Tibial nerve (tissue), 4 donors: ENCODE measurements at regions not wholly inside any gene's neighbourhood (a gene's known extent, or its start where the extent isn't known, plus 50 kb on each side); places are given as distances from the start of the nearest gene placed in this dataset.

Source experiments
- DNase-seq, 2 donors: peaks; one replicate each; pipeline ENCODE4 v3.0.0-alpha.2; 2019; ENCODE audit warnings: low spot score in 2 of 2
- H3K27ac ChIP-seq, 4 donors: fragments of 200-600 bp; sonication (generic) in 3 of 4; one replicate each; pipeline ENCODE4 v1.5.1; 2017 to 2019; ENCODE audit warnings: mild to moderate bottlenecking in 1 of 4
- H3K27me3 ChIP-seq, 2 donors: fragments of 200-600 bp; sonication (generic) in 1 of 2; one replicate each; pipeline versions ENCODE4 v1.5.1 to v1.6.0; 2017 to 2019
- H3K36me3 ChIP-seq, 3 donors: fragments of 200-600 bp; sonication (generic); one replicate each; pipeline ENCODE4 v1.5.1; 2018 to 2019
- H3K4me1 ChIP-seq, 4 donors: fragments of 200-600 bp; sonication (generic) in 3 of 4; one replicate each; pipeline ENCODE4 v1.5.1; 2017 to 2019
- H3K4me3 ChIP-seq, 4 donors: fragments of 200-600 bp; sonication (generic) in 3 of 4; one replicate each; pipeline ENCODE4 v1.5.1; 2017 to 2019; ENCODE audit warnings: mild to moderate bottlenecking in 1 of 4, moderate library complexity in 1 of 4
- H3K9me3 ChIP-seq, 4 donors: fragments of 200-600 bp; sonication (generic) in 3 of 4; one replicate each; pipeline ENCODE4 v1.5.1; 2017 to 2019
- EP300 ChIP-seq, 2 donors: sonication (generic); formaldehyde crosslinking; IDR thresholded peaks; one replicate each; pipeline ENCODE4 v1.6.1; 2017; ENCODE audit warnings: antibody characterized with exemption in 2 of 2, mild to moderate bottlenecking in 1 of 2
- POLR2A ChIP-seq, 2 donors: fragments of 450-650 bp; IDR thresholded peaks; one replicate each; pipeline ENCODE4 v1.6.1; 2017; ENCODE audit warnings: antibody characterized with exemption in 2 of 2, mild to moderate bottlenecking in 2 of 2, moderate library complexity in 2 of 2
- WGBS, 2 donors: methylation state at CpG; one replicate each; pipeline ENCODE4 v1.1.5; 2018; 5-methylcytosine and 5-hydroxymethylcytosine counted together
- TF ChIP-seq, protein P1 (sequence below), 5 experiments: fragments of 200-600 bp in 3 of 5; fragments of 450-650 bp in 2 of 5; sonication (generic) in 3 of 5; IDR thresholded peaks; one replicate each; pipeline ENCODE4 v1.5.1; 2016 to 2019; ENCODE audit warnings: antibody characterized with exemption in 5 of 5, mild to moderate bottlenecking in 3 of 5, moderate library complexity in 2 of 5

DNA sequence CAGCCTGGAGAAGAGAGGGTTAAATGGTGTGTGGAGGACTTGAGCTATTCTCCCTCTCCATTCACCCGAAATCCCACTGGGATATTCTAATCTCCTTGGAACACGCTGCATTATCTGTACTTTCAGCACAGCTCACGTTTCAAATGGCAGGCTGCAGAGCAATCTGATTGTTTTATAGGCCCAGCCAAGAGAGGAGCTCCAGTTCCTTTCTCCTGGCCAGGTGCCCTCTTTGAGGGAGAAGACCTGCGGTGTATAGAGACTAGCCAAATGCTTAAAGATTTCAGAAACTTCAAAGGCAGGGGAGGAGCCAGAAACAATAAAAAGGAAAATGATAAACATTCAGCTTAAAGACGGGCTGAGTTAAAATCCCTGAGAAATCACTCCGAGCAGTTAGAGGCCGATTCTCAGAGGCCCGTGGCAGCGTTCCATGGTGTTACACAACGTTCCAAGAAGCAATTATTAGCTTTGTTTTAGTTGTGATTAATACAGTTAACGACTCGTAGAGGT, 564.0 kb upstream of the KLF4 start:
- Histone ChIP-seq H3K4me1 (peaks cover 0 to 64% (median 23%) of the 10 kb centered on the region in 4 donors), H3K4me3 (no peak overlapping the region), H3K27me3 (no peaks in the 10 kb centered on the region), H3K27ac (peak overlapping the region in 3 of 4 donors; percentile 48 to 80 (median 78)), H3K9me3 (no peaks in the 10 kb centered on the region), H3K36me3 (no peaks in the 10 kb centered on the region)
- TF ChIP-seq POLR2A (IDR thresholded peaks at IDR 0.05) (no peak), EP300 (IDR thresholded peaks at IDR 0.05) (peak in 1 of 2 donors; percentile 63)
- WGBS, 2 donors = 22 to 32% methylated on average over 12 of the region's 12 CpGs
- peak; percentile 69 to 90 for DNase-seq

DNA sequence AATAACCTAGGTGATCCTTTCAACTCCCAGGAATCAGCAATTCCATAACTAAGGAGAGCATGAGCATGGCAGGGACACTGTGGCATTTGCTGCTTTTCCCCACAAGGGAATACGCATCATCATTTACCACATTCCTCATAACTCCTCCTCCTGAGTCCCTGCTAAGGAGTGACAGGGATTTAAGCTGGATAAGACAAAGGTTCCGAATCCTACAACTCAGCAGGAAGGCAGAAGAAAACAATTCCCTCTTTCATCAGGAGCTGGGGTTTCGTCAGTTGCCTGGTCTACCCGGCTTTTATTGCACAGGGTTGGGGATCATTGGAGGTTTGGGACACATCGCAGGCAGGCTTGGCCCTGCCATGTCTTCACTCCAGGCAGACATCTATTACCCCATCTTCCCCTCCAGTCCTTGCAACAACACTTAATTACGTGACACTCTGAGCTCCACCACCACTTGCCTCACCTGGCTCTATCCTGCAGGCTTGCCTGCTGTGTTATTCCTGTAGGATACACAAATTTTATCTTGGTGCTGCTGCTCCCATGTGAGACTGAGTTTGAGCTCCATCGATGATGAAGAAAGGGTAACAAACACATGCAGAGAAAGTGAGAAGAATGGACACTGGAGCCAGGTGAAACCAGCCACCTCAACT, 563.0 kb upstream of the KLF4 start:
- WGBS, 2 donors = 76 to 77% methylated on average over 7 of the region's 7 CpGs
- DNase-seq = no peak
- Histone ChIP-seq H3K36me3 (no peaks in the 10 kb centered on the region), H3K4me3 (no peak overlapping the region), H3K27me3 (no peaks in the 10 kb centered on the region), H3K9me3 (no peaks in the 10 kb centered on the region), H3K27ac (peak overlapping the region in 1 of 4 donors; percentile 80), H3K4me1 (peaks cover 0 to 55% (median 18%) of the 10 kb centered on the region in 4 donors)
- TF ChIP-seq POLR2A (IDR thresholded peaks at IDR 0.05) = no peak
- TF ChIP-seq, protein P1, sequence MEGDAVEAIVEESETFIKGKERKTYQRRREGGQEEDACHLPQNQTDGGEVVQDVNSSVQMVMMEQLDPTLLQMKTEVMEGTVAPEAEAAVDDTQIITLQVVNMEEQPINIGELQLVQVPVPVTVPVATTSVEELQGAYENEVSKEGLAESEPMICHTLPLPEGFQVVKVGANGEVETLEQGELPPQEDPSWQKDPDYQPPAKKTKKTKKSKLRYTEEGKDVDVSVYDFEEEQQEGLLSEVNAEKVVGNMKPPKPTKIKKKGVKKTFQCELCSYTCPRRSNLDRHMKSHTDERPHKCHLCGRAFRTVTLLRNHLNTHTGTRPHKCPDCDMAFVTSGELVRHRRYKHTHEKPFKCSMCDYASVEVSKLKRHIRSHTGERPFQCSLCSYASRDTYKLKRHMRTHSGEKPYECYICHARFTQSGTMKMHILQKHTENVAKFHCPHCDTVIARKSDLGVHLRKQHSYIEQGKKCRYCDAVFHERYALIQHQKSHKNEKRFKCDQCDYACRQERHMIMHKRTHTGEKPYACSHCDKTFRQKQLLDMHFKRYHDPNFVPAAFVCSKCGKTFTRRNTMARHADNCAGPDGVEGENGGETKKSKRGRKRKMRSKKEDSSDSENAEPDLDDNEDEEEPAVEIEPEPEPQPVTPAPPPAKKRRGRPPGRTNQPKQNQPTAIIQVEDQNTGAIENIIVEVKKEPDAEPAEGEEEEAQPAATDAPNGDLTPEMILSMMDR (IDR thresholded peaks at IDR 0.05) = no peak
- no peak for TF ChIP-seq EP300 (IDR thresholded peaks at IDR 0.05)

DNA sequence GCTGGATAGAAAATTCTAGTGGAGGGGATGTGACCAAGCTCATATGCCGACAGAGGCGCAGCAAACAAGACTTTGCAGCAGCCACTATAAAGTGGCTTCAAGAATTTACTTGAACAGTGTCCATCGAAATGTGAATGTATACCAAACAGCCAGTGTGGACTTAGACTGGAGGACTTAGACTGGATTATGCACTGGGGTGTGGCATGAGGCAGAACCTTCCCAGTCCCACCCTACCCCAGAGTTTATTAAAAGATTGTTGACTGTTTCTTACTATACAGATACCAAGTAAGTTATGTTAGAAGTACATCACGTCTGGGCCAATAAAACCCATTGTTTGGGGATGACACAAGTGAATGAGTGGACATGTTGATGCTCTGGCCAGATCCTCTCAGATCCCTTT, 561.3 kb upstream of the KLF4 start:
- Histone ChIP-seq H3K27me3 (no peaks in the 10 kb centered on the region), H3K9me3 (no peaks in the 10 kb centered on the region), H3K36me3 (no peaks in the 10 kb centered on the region), H3K4me1 (peaks cover 0 to 42% (median 15%) of the 10 kb centered on the region in 4 donors), H3K4me3 (no peak overlapping the region), H3K27ac (no peak overlapping the region)
- TF ChIP-seq POLR2A (IDR thresholded peaks at IDR 0.05) = no peak
- TF ChIP-seq EP300 (IDR thresholded peaks at IDR 0.05) = no peak
- TF ChIP-seq, protein P1 (IDR thresholded peaks at IDR 0.05) = no peak
- WGBS, 2 donors = 86 to 92% methylated on average over 4 of the region's 4 CpGs
- no peak for DNase-seq

DNA sequence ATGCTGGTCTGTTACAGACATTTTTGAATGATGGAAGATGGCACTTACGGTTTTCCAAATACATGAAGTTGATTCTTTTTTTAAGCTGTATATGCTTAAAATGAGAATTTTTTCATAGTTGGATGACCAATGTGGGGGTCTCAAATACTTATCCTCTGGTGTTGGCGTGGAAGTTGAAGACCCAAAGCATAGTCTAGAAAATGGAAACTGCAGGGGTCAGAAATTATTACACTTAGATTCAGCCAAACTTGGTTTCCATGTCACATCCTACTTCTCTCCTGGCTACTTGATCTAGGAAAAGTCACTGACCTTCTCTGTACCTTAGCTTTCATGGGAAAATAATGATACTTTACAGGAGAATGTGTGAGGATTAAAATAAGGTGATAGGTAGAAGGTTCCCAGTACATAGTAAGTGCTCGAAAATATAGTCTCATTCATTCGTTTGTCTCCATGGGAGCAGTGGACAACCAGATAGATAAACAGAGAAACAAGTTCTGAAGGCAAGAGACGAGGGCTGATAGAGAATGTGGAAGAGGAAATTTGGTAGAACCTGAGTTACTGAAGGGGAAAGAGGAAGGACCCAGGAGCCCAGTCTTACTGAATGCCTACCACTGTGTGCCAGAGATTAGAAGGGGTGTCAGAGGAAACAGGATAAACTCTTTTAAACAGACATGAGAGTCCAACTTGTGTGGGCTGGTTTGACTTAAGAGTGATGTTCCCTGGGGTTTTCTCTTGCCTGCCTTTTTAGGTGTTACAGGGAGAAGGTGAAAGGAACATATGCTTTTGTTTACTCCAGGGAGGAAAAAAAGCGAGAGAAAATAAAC, 560.3 kb upstream of the KLF4 start:
- WGBS, 2 donors = 85 to 92% methylated on average over 6 of the region's 6 CpGs
- Histone ChIP-seq H3K36me3 (no peaks in the 10 kb centered on the region), H3K9me3 (no peaks in the 10 kb centered on the region), H3K27me3 (no peaks in the 10 kb centered on the region), H3K4me1 (peaks cover 0 to 33% (median 15%) of the 10 kb centered on the region in 4 donors), H3K4me3 (no peak overlapping the region), H3K27ac (no peak overlapping the region)
- no peak for TF ChIP-seq POLR2A (IDR thresholded peaks at IDR 0.05)
- TF ChIP-seq EP300 (IDR thresholded peaks at IDR 0.05) = no peak
- TF ChIP-seq, protein P1 (IDR thresholded peaks at IDR 0.05) = no peak
- no peak for DNase-seq

DNA sequence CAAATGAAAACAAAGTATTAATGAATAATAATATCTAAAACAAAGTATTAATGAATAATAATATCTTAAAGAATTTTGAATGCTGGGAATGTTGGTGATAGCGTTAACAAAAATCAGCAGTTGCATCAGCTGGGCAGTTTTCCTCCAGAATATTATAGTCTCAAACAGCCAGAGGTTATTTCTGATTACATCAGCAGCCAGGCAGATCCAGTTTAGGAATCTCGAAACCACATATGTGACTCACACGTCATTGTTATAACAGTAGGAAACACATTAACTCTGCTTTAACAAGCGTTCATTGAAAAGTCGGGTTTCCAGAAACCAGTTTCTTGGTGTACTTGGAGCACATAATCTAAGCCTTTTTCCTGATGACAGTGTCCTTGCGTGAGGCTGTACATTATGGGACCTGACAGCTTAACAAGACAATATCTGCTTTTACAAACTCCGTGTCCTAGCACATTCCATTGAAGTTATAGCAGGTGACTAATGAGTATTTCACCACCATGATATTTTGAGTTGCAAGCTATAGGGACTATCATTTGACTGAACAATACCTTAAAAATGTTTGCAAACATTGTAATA, 559.5 kb upstream of the KLF4 start:
- H3K27ac ChIP-seq = no peak overlapping the region
- H3K9me3 ChIP-seq = peaks cover 0 to 2% (median 0%) of the 10 kb centered on the region in 4 donors
- TF ChIP-seq, protein P1 (IDR thresholded peaks at IDR 0.05) = no peak
- TF ChIP-seq EP300 (IDR thresholded peaks at IDR 0.05) = peak in 1 of 2 donors; percentile 27
- DNase-seq = no peak
- no peaks in the 10 kb centered on the region for H3K27me3 ChIP-seq
- no peak overlapping the region for H3K4me3 ChIP-seq
- no peaks in the 10 kb centered on the region for H3K36me3 ChIP-seq
- H3K4me1 ChIP-seq = peaks cover 0 to 26% (median 14%) of the 10 kb centered on the region in 4 donors
- WGBS, 2 donors = 30 to 39% methylated on average over 7 of the region's 7 CpGs
